K562 (cell line): ENCODE measurements at regions not wholly inside any gene's neighbourhood (a gene's known extent, or its start where the extent isn't known, plus 50 kb on each side); places are given as distances from the start of the nearest gene placed in this dataset.

Source experiments
- ATAC-seq: fragments of 200-7000 bp; cut with Tn5 transposase; 3 replicates; pipeline ENCODE4 v1.9.1; 2020; ENCODE audit warnings: moderate library complexity
- BruUV-seq: library from RNA; stranded (reverse); fragments of 400-500 nt; replicated peaks from 2 replicates; lab custom pipeline; 2021; lab: Mats Ljungman, UMichigan
- CTCF ChIA-PET: fragments of 300-600 bp; formaldehyde crosslinking; extraction: SDS; loops from one replicate; lab custom pipeline; 2021; ENCODE audit warnings: low intra/inter-chr PET ratio; lab: Yijun Ruan, JAX
- POLR2A ChIA-PET: fragments of 300-600, 350-650 bp; sonication (Branson Sonifier 250); formaldehyde crosslinking; extraction: SDS; loops from one replicate; lab custom pipeline; 2021; ENCODE audit warnings: antibody characterized with exemption, inconsistent platforms; lab: Yijun Ruan, JAX
- DNase-seq, 4 experiments: peaks; one replicate each; pipeline versions ENCODE4 v3.0.0 to v3.0.0-alpha.2; 2011 to 2018; ENCODE audit warnings: low spot score in 3 of 4, mixed read lengths in 3 of 4; ENCODE audit errors: extremely low read depth in 1 of 4
- FAIRE-seq: peaks from 2 replicates; lab custom pipeline; 2011; peaks lifted over from hg19 to GRCh38; lab: Jason Lieb, UNC
- H2AFZ ChIP-seq: 2 replicates; pipeline ENCODE4 v1.6.0; 2011; ENCODE audit warnings: low read depth, low read length, control low read depth, inconsistent platforms
- H3K27ac ChIP-seq: fragments of 200-600 bp; 3 replicates; pipeline ENCODE4 v1.8.0; 2011; ENCODE audit warnings: low read depth, mild to moderate bottlenecking, control low read depth, inconsistent platforms, low read length, moderate library complexity, mixed read lengths; ENCODE audit errors: extremely low read depth
- H3K27me3 ChIP-seq, 2 experiments: fragments of 300-600 bp in 1 of 2; 2 replicates in 1 of 2; 3 replicates in 1 of 2; pipeline versions ENCODE4 v1.6.0 to v1.8.0; 2011; ENCODE audit warnings: inconsistent platforms in 2 of 2, low read length in 2 of 2, mild to moderate bottlenecking in 1 of 2, mixed read lengths in 1 of 2, moderate library complexity in 1 of 2; ENCODE audit not compliant: control insufficient read depth in 2 of 2, insufficient read depth in 2 of 2
- H3K36me3 ChIP-seq: fragments of 300-600 bp; 3 replicates; pipeline ENCODE4 v1.8.0; 2011; ENCODE audit warnings: mild to moderate bottlenecking, low read length, inconsistent platforms; ENCODE audit not compliant: control insufficient read depth, insufficient read depth
- H3K4me1 ChIP-seq, 2 experiments: fragments of 200-600 bp in 1 of 2; replicated peaks in 1 of 2; 2 replicates in 1 of 2; 3 replicates in 1 of 2; pipeline versions ENCODE4 v1.5.1 to v1.8.0; 2011; ENCODE audit warnings: inconsistent platforms in 2 of 2, low read length in 2 of 2, mild to moderate bottlenecking in 1 of 2, mixed read lengths in 1 of 2, moderate library complexity in 1 of 2; ENCODE audit not compliant: control insufficient read depth in 2 of 2, insufficient read depth in 2 of 2
- H3K4me2 ChIP-seq: 2 replicates; pipeline ENCODE4 v1.6.1; 2011; ENCODE audit warnings: low read length, control low read depth, inconsistent platforms, mixed read lengths; ENCODE audit not compliant: insufficient read depth
- H3K4me3 ChIP-seq: fragments of 200-600 bp; sonication (generic), shearing (Covaris generic); 2 replicates; pipeline ENCODE4 v1.5.1; 2016; ENCODE audit warnings: control low read depth, inconsistent platforms
- H3K79me2 ChIP-seq: fragments of 200-600 bp; 3 replicates; pipeline ENCODE4 v1.8.0; 2011; ENCODE audit warnings: low read length, inconsistent platforms; ENCODE audit not compliant: control insufficient read depth, insufficient read depth
- H3K9ac ChIP-seq, 2 experiments: 2 replicates each; pipeline versions ENCODE4 v1.6.0 to v1.6.1; 2011; ENCODE audit warnings: low read depth in 2 of 2, low read length in 2 of 2, control low read depth in 1 of 2, inconsistent platforms in 1 of 2, mild to moderate bottlenecking in 1 of 2, mixed read lengths in 1 of 2; ENCODE audit not compliant: insufficient read depth in 1 of 2
- H3K9me1 ChIP-seq: one replicate; pipeline ENCODE4 v1.6.0; 2011; ENCODE audit warnings: inconsistent platforms, mild to moderate bottlenecking, low read length, moderate library complexity; ENCODE audit not compliant: control insufficient read depth, insufficient read depth
- H3K9me3 ChIP-seq: replicated peaks from 2 replicates; pipeline ENCODE4 v1.5.1; 2011; ENCODE audit warnings: low read depth, low read length, inconsistent platforms; ENCODE audit not compliant: control insufficient read depth, insufficient read depth
- H4K20me1 ChIP-seq: replicated peaks from 2 replicates; pipeline ENCODE4 v1.6.1; 2011; ENCODE audit warnings: low read length, inconsistent platforms, mixed read lengths; ENCODE audit not compliant: control insufficient read depth, insufficient read depth
- BRCA1 ChIP-seq, 2 experiments: fragments of 450-650 bp in 1 of 2; sonication (generic) in 1 of 2; formaldehyde crosslinking in 1 of 2; IDR thresholded peaks; 2 replicates each; pipeline versions ENCODE4 v1.5.0 to v1.6.1; 2017 to 2020; ENCODE audit warnings: mild to moderate bottlenecking in 1 of 2, missing genetic modification reagents in 1 of 2
- ELF1 ChIP-seq: fragments of 200-800 bp; sonication (Bioruptor generic); IDR thresholded peaks from 2 replicates; pipeline ENCODE4 v1.6.1; 2016; ENCODE audit warnings: missing genetic modification characterization, missing compliant biosample characterization
- FOXK1 ChIP-seq: sonication (generic); formaldehyde crosslinking; IDR thresholded peaks from 2 replicates; pipeline ENCODE4 v1.8.0; 2022; ENCODE audit warnings: missing genetic modification reagents, mild to moderate bottlenecking, borderline replicate concordance
- HINFP ChIP-seq: fragments of 450-650 bp; conservative IDR thresholded peaks from 2 replicates; pipeline ENCODE4 v1.6.1; 2016; ENCODE audit warnings: missing genetic modification characterization, low read depth, mild to moderate bottlenecking, control low read depth, missing compliant biosample characterization
- IRF2 ChIP-seq: sonication (generic); formaldehyde crosslinking; IDR thresholded peaks from 2 replicates; pipeline ENCODE4 v1.8.1; 2022; ENCODE audit warnings: mild to moderate bottlenecking, missing genetic modification reagents
- KLF13 ChIP-seq: fragments of 450-650 bp; IDR thresholded peaks from 2 replicates; pipeline ENCODE4 v1.6.1; 2016; ENCODE audit warnings: missing genetic modification characterization, low read depth, mild to moderate bottlenecking, missing compliant biosample characterization, moderate library complexity, borderline replicate concordance
- MAZ ChIP-seq, 2 experiments: fragments of 450-650 bp in 1 of 2; sonication (generic) in 1 of 2; formaldehyde crosslinking; IDR thresholded peaks in 1 of 2; conservative IDR thresholded peaks in 1 of 2; 2 replicates each; pipeline versions ENCODE4 v1.4.0 to v1.5.0; 2020; ENCODE audit warnings: mild to moderate bottlenecking in 1 of 2, missing genetic modification reagents in 1 of 2
- NR1H2 ChIP-seq: sonication (generic); formaldehyde crosslinking; IDR thresholded peaks from 2 replicates; pipeline ENCODE4 v1.4.0; 2020; ENCODE audit warnings: mild to moderate bottlenecking, missing genetic modification reagents
- NRF1 ChIP-seq, 2 experiments: fragments of 450-650 bp; IDR thresholded peaks in 1 of 2; conservative IDR thresholded peaks in 1 of 2; 2 replicates each; pipeline ENCODE4 v1.6.1; 2014; ENCODE audit warnings: mild to moderate bottlenecking in 2 of 2
- PTTG1 ChIP-seq: fragments of 450-650 bp; IDR thresholded peaks from 2 replicates; pipeline ENCODE4 v1.6.1; 2016; ENCODE audit warnings: low read depth, mild to moderate bottlenecking, missing genetic modification characterization, missing compliant biosample characterization
- TEAD2 ChIP-seq: fragments of 450-650 bp; IDR thresholded peaks from 2 replicates; pipeline ENCODE4 v1.6.1; 2016; ENCODE audit warnings: missing genetic modification characterization, control low read depth, missing compliant biosample characterization
- ZKSCAN8 ChIP-seq: fragments of 200-800 bp; sonication (Bioruptor generic); IDR thresholded peaks from 2 replicates; pipeline ENCODE4 v1.6.1; 2016; ENCODE audit warnings: missing genetic modification characterization, missing compliant biosample characterization
- WGBS: fragments of 100-300 bp; shearing (Covaris generic); methylation state at CpG from one replicate; pipeline ENCODE4 v1.1.6; 2016; ENCODE audit warnings: low coverage, mixed read lengths; ENCODE audit not compliant: insufficient coverage; ENCODE audit errors: missing lambda C conversion rate; 5-methylcytosine and 5-hydroxymethylcytosine counted together
- in situ Hi-C: fragments of 300-500 bp; cut with MboI; formaldehyde crosslinking; loops from 4 replicates; pipeline ENCODE4 v1.15.0; 2018; ENCODE audit warnings: inconsistent platforms, mixed read lengths
- intact Hi-C: fragments of 100-400 bp; cut with micrococcal nuclease; formaldehyde crosslinking; loops from 2 replicates; pipeline ENCODE4 v1.14.2; 2022
- TF ChIP-seq, protein P1 (sequence below): fragments of 200-800 bp; sonication (Bioruptor generic); IDR thresholded peaks from 2 replicates; pipeline ENCODE4 v1.6.1; 2017; ENCODE audit warnings: missing genetic modification characterization, missing compliant biosample characterization
- TF ChIP-seq, protein P2 (sequence below): fragments of 250-450 bp; sonication (Bioruptor Pico); IDR thresholded peaks from 2 replicates; pipeline ENCODE4 v1.5.0; 2020; ENCODE audit warnings: mild to moderate bottlenecking

DNA sequence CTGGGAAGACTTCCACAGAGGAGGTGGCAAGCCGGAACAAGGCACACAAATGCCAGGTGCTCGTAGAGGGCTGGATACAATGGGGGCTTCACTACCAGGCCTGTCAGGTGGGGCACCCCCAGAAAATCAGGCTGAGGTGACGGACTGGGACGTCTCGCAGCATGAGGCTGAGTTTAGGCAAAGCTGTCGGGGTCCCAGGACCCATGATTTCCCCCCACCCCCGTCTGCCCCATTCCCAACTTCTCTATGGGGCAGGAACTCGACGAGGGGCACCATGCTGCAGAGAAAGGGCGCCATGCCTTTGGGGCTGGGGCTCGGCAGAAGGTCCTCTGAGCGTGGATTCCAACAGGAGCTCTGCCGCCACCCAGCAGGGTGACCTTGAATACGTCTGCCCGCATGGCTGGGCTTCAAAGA, 65.7 kb upstream of the HES1 start:
- Histone ChIP-seq H3K36me3 (no peaks in the 10 kb centered on the region), H2AFZ (peak overlapping the region; percentile 97), H3K27ac (peak overlapping the region; percentile 79; the same call in 2 of the 3 replicates), H4K20me1 (no peaks in the 10 kb centered on the region), H3K4me1 (peaks cover 21% of the 10 kb centered on the region in 2 experiments), H3K9me3 (no peaks in the 10 kb centered on the region), H3K9ac (peak overlapping the region; percentile 70 to 95), H3K4me3 (peak overlapping the region; percentile 48), H3K4me2 (peak overlapping the region; percentile 75), H3K79me2 (no peaks in the 10 kb centered on the region), H3K9me1 (no peaks in the 10 kb centered on the region), H3K27me3 (no peaks in the 10 kb centered on the region)
- WGBS = 81% methylated on average over 15 of the region's 15 CpGs
- FAIRE-seq (no peak), DNase-seq (no peak), ATAC-seq (no peak)
- BruUV-seq = TSS peak; percentile 41
- intact Hi-C loops (loop anchor here (10.0 kb wide), 3 partner anchors 65 to 285 kb away; no protein-coding TSS in a partner anchor), in situ Hi-C loops (no loop called here)
- 0 out of 2 replicates have a peak, but pooled peaks have one; percentile 41 for TF ChIP-seq ZKSCAN8 (CRISPR knock-in tag)
- TF ChIP-seq MAZ (CRISPR knock-in tag; conservative IDR thresholded peaks at IDR 0.05 in 1 of 2, IDR thresholded peaks at IDR 0.05 in 1 of 2) = no peak
- TF ChIP-seq, protein P1, sequence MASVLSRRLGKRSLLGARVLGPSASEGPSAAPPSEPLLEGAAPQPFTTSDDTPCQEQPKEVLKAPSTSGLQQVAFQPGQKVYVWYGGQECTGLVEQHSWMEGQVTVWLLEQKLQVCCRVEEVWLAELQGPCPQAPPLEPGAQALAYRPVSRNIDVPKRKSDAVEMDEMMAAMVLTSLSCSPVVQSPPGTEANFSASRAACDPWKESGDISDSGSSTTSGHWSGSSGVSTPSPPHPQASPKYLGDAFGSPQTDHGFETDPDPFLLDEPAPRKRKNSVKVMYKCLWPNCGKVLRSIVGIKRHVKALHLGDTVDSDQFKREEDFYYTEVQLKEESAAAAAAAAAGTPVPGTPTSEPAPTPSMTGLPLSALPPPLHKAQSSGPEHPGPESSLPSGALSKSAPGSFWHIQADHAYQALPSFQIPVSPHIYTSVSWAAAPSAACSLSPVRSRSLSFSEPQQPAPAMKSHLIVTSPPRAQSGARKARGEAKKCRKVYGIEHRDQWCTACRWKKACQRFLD (CRISPR knock-in tag) = 0 out of 2 replicates have a peak, but pooled peaks have one; percentile 38
- TF ChIP-seq KLF13 (tag) = 0 out of 2 replicates have a peak, but pooled peaks have one; percentile 59
- TF ChIP-seq NR1H2 (CRISPR knock-in tag) = no peak
- TF ChIP-seq TEAD2 (tag) = no peak
- TF ChIP-seq FOXK1 (CRISPR knock-in tag) = peak; percentile 41; the same call in 1 of the 2 replicates
- TF ChIP-seq, protein P2, sequence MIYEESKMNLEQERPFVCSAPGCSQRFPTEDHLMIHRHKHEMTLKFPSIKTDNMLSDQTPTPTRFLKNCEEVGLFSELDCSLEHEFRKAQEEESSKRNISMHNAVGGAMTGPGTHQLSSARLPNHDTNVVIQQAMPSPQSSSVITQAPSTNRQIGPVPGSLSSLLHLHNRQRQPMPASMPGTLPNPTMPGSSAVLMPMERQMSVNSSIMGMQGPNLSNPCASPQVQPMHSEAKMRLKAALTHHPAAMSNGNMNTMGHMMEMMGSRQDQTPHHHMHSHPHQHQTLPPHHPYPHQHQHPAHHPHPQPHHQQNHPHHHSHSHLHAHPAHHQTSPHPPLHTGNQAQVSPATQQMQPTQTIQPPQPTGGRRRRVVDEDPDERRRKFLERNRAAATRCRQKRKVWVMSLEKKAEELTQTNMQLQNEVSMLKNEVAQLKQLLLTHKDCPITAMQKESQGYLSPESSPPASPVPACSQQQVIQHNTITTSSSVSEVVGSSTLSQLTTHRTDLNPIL = 0 out of 2 replicates have a peak, but pooled peaks have one; percentile 32
- TF ChIP-seq ELF1 (tag) = 0 out of 2 replicates have a peak, but pooled peaks have one; percentile 3
- 0 out of 2 replicates have a peak, but pooled peaks have one; percentile 19 for TF ChIP-seq HINFP (tag)
- TF ChIP-seq IRF2 (CRISPR knock-in tag) = 0 out of 2 replicates have a peak, but pooled peaks have one; percentile 77
- TF ChIP-seq BRCA1 (IDR thresholded peaks at IDR 0.05) = no peak
- peak; percentile 77; the same call in 1 of the 2 replicates for TF ChIP-seq BRCA1 (CRISPR knock-in tag; IDR thresholded peaks at IDR 0.05)
- no peak for TF ChIP-seq PTTG1 (tag)
- TF ChIP-seq NRF1 (conservative IDR thresholded peaks at IDR 0.05 in 1 of 2, IDR thresholded peaks at IDR 0.05 in 1 of 2) = 0 out of 4 replicates have a peak, but pooled peaks of 1 of the 2 experiments have one; percentile 7
- CTCF ChIA-PET = no interaction called here
- POLR2A ChIA-PET = interaction anchor here (0.7 to 3.1 kb wide), 4 partner anchors 11 to 290 kb away, joined by 3 to 22 read pairs (median 6); no protein-coding TSS in a partner anchor
